ENCODE measurements at regions not wholly inside any gene's neighbourhood (a gene's known extent, or its start where the extent isn't known, plus 50 kb on each side); places are given as distances from the start of the nearest gene placed in this dataset.

DNA sequence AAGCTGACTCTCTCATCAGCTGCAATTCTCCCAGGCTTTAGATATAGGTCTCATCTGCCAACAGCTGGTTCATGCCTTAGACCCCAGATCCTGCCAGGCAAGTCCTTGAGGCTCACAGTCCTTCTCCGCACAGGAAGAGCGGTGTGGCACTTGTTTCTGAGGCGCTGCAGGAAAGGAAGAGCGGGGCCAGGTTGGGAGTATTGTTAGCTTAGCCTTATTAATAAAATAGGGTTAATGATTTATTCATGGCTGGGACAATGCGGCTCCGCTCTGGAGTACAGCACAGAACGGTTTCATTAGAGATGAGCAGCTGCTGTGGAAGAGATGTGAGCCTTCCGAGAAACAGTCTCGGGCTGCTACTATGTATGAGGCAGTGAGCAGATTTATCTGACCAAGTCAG, 78.1 kb downstream of the FZD1 start:
- H3K27ac ChIP-seq: no peak overlapping the region
- H3K27me3 ChIP-seq: no peaks in the 10 kb centered on the region
- TF ChIP-seq Cebpa-rat (IDR thresholded peaks at IDR 0.05): no peak
- H3K4me2 ChIP-seq: no peak overlapping the region
- no peaks in the 10 kb centered on the region for H3K4me1 ChIP-seq
- no peaks in the 10 kb centered on the region for H3K36me3 ChIP-seq
- H3K9me3 ChIP-seq: no peaks in the 10 kb centered on the region
- H4K20me1 ChIP-seq: no peaks in the 10 kb centered on the region
- H3K4me3 ChIP-seq: no peak overlapping the region
- H3K9ac ChIP-seq: no peak overlapping the region

DNA sequence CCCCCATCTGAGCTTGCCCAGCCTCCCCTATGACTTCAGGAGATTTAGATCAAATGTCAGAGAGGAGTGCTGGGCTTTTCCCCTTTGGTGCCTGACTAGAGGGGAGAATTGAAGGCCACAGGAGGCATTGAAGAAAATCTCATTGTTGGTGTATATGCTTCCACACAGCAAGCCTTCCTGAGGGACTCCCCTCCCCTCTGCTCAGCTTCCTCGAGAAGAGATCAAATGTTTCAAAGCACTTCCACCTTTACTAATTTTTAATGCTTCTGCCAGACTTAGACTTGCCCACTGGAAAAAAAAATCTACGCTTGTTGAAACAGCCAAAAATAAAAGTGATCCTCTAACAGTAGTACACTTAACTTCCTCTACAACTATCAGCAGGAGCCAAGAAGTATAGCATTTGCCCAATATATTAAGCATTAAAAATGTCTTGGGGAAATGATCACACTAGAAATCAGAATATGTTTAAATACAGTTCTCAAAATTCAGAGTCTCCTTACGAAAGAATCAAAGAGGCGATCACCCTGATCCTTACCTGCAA, 79.3 kb downstream of the FZD1 start:
- no peaks in the 10 kb centered on the region for H3K4me1 ChIP-seq
- H3K4me2 ChIP-seq: no peak overlapping the region
- no peak overlapping the region for H3K27ac ChIP-seq
- H3K27me3 ChIP-seq: no peaks in the 10 kb centered on the region
- no peak overlapping the region for H3K9ac ChIP-seq
- no peak overlapping the region for H3K4me3 ChIP-seq
- H3K9me3 ChIP-seq: no peaks in the 10 kb centered on the region
- H3K36me3 ChIP-seq: no peaks in the 10 kb centered on the region
- TF ChIP-seq Cebpa-rat (IDR thresholded peaks at IDR 0.05): no peak
- H4K20me1 ChIP-seq: no peaks in the 10 kb centered on the region

DNA sequence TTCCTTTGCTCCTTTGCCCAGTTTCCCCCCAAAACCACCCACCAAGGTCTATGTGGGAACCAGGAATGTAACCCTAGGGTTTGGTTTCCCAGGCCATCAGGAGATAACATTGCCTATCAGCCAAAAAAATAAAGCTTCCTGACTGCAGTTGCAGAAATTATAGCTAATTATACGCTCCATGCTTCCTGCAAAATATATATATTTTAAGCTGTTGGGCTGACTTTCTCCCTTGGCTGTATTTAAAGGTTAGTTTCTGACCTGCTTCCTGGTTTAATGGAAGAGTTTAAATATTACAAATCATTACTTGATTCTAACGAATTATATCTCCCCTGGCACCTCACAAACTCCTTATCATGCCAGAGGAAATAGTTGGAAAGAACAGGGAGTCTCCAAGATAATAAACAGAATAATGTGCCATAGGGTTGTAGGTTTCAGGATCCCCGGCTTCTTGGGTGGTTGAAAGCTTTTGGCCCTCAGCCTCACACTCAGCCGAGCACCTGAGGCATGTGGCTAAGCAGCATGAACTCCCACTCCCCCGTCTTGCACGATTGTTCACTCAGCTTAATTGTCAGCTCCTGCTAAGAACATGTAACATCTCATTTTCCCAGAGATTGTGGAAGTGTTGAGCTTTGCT, 79.9 kb downstream of the FZD1 start:
- Histone ChIP-seq H3K4me2 (no peak overlapping the region), H3K4me1 (no peaks in the 10 kb centered on the region)

DNA sequence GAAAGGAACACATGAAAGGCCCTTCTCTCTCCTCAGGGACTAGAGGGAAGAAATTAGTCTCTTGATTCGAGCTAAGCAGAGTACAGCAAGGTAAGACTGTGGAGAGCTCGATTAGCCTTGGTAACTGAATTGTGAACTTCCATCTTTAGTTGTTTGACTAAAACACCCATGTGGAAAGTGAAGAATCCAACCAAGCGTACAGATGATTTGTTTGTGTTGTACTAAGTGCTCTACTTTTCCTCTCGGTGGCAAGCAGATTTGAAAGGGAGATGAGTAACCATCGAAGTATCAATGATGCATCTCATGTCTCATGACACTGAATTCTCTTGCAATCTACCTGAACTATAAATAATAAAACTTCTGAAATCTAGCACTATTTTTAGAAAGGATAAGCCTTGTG, 80.7 kb downstream of the FZD1 start:
- no peaks in the 10 kb centered on the region for H3K4me1 ChIP-seq
- no peak overlapping the region for H3K4me2 ChIP-seq
- H3K27ac ChIP-seq: no peak overlapping the region
- H3K4me3 ChIP-seq: no peak overlapping the region
- no peaks in the 10 kb centered on the region for H3K9me3 ChIP-seq
- H3K36me3 ChIP-seq: no peaks in the 10 kb centered on the region
- H3K27me3 ChIP-seq: no peaks in the 10 kb centered on the region
- no peak overlapping the region for H3K9ac ChIP-seq
- TF ChIP-seq Cebpa-rat (IDR thresholded peaks at IDR 0.05): no peak
- no peaks in the 10 kb centered on the region for H4K20me1 ChIP-seq

More for the DNA sequence above, 79.9 kb downstream of the FZD1 start:
- TF ChIP-seq Cebpa-rat (IDR thresholded peaks at IDR 0.05): no peak
- H4K20me1 ChIP-seq: no peaks in the 10 kb centered on the region
- H3K27me3 ChIP-seq: no peaks in the 10 kb centered on the region
- no peaks in the 10 kb centered on the region for H3K9me3 ChIP-seq
- H3K4me3 ChIP-seq: no peak overlapping the region
- H3K27ac ChIP-seq: no peak overlapping the region
- no peak overlapping the region for H3K9ac ChIP-seq
- no peaks in the 10 kb centered on the region for H3K36me3 ChIP-seq

DNA sequence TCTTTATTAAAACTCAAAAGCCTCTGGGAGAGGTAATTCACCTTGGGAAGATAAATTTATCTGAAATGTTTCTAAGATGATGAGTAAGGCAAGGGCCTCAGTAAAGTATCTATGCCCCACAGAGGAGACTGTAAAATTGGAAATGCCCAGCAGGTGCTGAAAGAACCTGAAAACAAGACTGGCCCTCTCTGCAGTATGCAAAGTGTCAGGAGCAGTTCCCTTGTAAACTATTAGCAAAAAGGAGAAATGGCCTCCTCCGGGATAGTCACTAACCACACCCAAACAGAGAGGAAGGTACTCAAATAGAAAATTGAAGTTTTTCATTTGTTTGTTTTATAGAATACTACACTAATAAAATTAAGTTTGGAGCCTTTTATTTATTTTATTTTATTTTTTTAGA, 81.2 kb downstream of the FZD1 start:
- no peaks in the 10 kb centered on the region for H3K4me1 ChIP-seq
- no peaks in the 10 kb centered on the region for H3K9me3 ChIP-seq
- H3K27me3 ChIP-seq: no peaks in the 10 kb centered on the region
- no peak overlapping the region for H3K27ac ChIP-seq
- no peak overlapping the region for H3K9ac ChIP-seq
- no peak overlapping the region for H3K4me2 ChIP-seq
- no peaks in the 10 kb centered on the region for H4K20me1 ChIP-seq
- no peaks in the 10 kb centered on the region for H3K36me3 ChIP-seq
- H3K4me3 ChIP-seq: no peak overlapping the region
- TF ChIP-seq Cebpa-rat (IDR thresholded peaks at IDR 0.05): no peak

DNA sequence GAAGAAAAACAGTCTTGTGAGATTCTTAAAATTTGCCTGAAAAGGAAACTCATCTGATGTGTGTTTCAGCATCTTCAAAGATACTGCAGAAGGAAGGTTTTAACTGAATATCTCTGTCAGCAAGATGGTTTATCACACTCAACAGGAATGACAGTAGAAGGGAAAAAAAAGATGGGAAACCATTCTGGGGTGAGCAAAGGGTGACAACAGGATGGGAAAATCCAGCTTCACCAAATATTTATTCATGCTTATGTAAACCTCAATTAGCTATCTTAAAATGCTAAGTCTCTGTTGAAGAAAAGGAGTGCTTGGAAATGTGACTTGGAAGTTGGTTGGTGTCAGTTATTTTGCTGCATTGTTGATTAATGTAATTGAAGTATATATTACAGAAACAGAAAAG, 82.2 kb downstream of the FZD1 start:
- Histone ChIP-seq H4K20me1 (no peaks in the 10 kb centered on the region), H3K27ac (no peak overlapping the region), H3K4me2 (no peak overlapping the region), H3K4me1 (no peaks in the 10 kb centered on the region), H3K27me3 (no peaks in the 10 kb centered on the region), H3K36me3 (no peaks in the 10 kb centered on the region), H3K9ac (no peak overlapping the region), H3K4me3 (no peak overlapping the region), H3K9me3 (no peaks in the 10 kb centered on the region)
- no peak for TF ChIP-seq Cebpa-rat (IDR thresholded peaks at IDR 0.05)

DNA sequence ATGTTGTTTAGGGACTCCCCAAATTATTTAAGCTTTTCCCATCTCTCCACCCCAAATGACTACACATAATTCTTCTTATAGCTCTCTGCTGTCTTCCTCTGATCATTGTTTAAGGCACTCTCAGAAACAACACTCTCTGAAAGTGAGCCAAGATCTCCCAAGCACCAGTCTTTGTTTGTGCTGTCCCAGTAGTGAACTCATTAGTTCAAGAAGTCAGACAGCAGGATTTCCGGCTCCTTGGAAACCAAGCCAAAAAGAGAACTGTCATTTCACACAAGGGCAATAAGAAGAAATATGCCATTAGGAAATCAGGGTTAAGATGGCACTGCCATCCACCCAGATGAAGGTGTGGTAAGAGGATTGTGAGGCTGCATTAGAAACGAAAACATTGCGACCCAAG, 83.1 kb downstream of the FZD1 start:
- no peaks in the 10 kb centered on the region for H3K27me3 ChIP-seq
- no peak overlapping the region for H3K4me3 ChIP-seq
- no peaks in the 10 kb centered on the region for H3K36me3 ChIP-seq
- no peak overlapping the region for H3K9ac ChIP-seq
- no peak overlapping the region for H3K27ac ChIP-seq
- H3K4me2 ChIP-seq: no peak overlapping the region
- no peaks in the 10 kb centered on the region for H3K9me3 ChIP-seq
- TF ChIP-seq Cebpa-rat (IDR thresholded peaks at IDR 0.05): no peak
- H4K20me1 ChIP-seq: no peaks in the 10 kb centered on the region
- no peaks in the 10 kb centered on the region for H3K4me1 ChIP-seq

DNA sequence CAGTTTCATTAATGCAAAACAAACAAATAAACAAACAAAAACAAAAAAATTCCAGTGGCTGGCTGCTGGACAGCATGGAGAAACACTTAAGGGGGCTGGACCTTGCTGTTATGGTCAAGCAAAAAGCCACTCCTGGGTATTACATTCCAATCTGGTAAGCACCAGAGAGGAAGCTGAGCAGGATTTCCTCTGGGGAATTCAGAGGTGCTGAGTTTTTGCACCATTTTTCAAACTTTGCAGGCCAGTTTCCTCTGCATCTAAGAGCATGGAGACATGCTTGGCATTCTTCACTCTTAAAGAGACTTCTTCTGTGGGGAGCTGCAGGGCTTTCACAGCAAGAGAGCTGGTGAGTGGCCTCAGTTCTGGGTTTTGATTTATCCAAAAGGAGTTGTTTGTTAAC, 84.5 kb downstream of the FZD1 start:
- Histone ChIP-seq H3K9me3 (no peaks in the 10 kb centered on the region), H3K4me2 (no peak overlapping the region), H3K4me1 (no peaks in the 10 kb centered on the region), H3K27me3 (no peaks in the 10 kb centered on the region), H3K4me3 (no peak overlapping the region), H3K36me3 (no peaks in the 10 kb centered on the region), H4K20me1 (no peaks in the 10 kb centered on the region), H3K9ac (no peak overlapping the region), H3K27ac (no peak overlapping the region)
- TF ChIP-seq Cebpa-rat (IDR thresholded peaks at IDR 0.05): no peak

DNA sequence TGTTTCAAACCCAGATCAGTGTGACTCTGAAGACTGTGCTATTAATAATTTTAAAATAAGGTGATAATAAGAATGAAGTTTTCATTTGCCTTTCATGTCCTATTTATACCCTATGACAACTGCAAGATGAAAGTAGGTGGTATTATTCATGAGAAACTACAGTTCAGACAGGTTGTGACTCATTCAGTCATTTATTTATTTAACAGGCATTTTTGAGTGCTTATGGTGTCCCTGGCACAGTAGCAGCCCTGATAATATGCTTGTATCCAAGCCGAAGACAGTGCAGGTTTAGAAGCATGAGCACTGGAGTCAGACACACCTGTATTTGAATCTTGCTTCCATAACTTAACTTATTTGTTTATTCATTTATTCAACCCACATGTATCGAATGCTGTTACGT, 87.1 kb downstream of the FZD1 start:
- H3K4me1 ChIP-seq: no peaks in the 10 kb centered on the region
- no peak for TF ChIP-seq Cebpa-rat (IDR thresholded peaks at IDR 0.05)
- no peak overlapping the region for H3K4me3 ChIP-seq
- H4K20me1 ChIP-seq: no peaks in the 10 kb centered on the region
- H3K36me3 ChIP-seq: no peaks in the 10 kb centered on the region
- H3K9me3 ChIP-seq: no peaks in the 10 kb centered on the region
- no peak overlapping the region for H3K9ac ChIP-seq
- H3K27ac ChIP-seq: no peak overlapping the region
- H3K4me2 ChIP-seq: no peak overlapping the region
- H3K27me3 ChIP-seq: no peaks in the 10 kb centered on the region

DNA sequence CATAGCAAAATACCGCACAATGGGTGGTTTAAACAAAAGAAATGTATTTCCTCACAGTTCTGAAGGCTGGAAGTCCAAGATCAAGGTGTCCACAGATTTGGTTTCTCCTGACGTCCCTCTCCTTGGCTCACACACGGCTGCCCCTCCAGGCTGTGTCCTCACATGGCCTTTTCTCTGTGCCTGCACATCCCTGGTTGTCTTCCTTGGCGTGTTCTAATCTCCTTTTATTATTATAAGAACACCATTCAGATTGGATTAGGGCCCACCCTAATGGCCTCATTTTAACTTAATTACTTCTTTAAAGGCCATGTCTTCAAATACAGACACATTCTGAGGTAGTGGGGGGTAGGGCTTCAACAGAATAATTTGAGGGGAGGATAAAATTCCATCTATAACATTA, 87.9 kb downstream of the FZD1 start:
- Histone ChIP-seq H3K27me3 (no peaks in the 10 kb centered on the region), H3K9me3 (no peaks in the 10 kb centered on the region), H4K20me1 (no peaks in the 10 kb centered on the region), H3K27ac (no peak overlapping the region), H3K4me3 (no peak overlapping the region), H3K4me1 (no peaks in the 10 kb centered on the region), H3K9ac (no peak overlapping the region), H3K36me3 (no peaks in the 10 kb centered on the region), H3K4me2 (no peak overlapping the region)
- no peak for TF ChIP-seq Cebpa-rat (IDR thresholded peaks at IDR 0.05)

DNA sequence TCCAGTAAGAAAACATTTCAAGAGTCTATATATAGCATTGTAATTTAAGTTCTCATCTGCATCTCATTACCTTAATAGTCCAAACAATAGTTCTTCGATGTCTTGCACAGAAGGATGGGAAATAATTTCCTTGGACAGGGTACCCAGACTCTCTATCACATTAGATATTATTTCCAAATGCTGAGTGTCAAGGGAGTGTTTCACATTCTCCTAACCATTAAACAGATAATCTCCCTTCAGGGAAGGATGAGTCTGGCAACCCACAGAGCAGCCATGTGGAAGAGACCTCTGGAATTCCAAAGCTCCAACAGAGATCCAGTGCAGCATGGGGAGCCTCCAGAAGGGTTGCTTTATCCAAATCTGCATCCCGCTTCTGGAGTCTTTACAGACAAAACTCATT, 89.6 kb downstream of the FZD1 start:
- H4K20me1 ChIP-seq: no peaks in the 10 kb centered on the region
- no peak overlapping the region for H3K9ac ChIP-seq
- TF ChIP-seq Cebpa-rat (IDR thresholded peaks at IDR 0.05): no peak
- no peak overlapping the region for H3K4me2 ChIP-seq
- no peaks in the 10 kb centered on the region for H3K36me3 ChIP-seq
- no peak overlapping the region for H3K27ac ChIP-seq
- H3K4me1 ChIP-seq: no peaks in the 10 kb centered on the region
- no peaks in the 10 kb centered on the region for H3K9me3 ChIP-seq
- no peak overlapping the region for H3K4me3 ChIP-seq
- no peaks in the 10 kb centered on the region for H3K27me3 ChIP-seq

Measured in BLaER1 (cell line).